NCI-H146 treated with DMSO at 0.1 percent for 48 hours (cell line): ENCODE measurements at regions not wholly inside any gene's neighbourhood (a gene's known extent, or its start where the extent isn't known, plus 50 kb on each side); places are given as distances from the start of the nearest gene placed in this dataset.

Source experiments
- DNase-seq: peaks from one replicate; lab custom pipeline; 2025; ENCODE audit not compliant: unreplicated experiment; lab: John Stamatoyannopoulos, UW

GRCh38 chr2:7574385-7574784 lies 657.2 kb downstream of the RNF144A start:
- DNase-seq: no peak

- DNase-seq: no peak
Observed at GRCh38 chr2:7577769-7578168, 660.6 kb downstream of the RNF144A start.

DNA sequence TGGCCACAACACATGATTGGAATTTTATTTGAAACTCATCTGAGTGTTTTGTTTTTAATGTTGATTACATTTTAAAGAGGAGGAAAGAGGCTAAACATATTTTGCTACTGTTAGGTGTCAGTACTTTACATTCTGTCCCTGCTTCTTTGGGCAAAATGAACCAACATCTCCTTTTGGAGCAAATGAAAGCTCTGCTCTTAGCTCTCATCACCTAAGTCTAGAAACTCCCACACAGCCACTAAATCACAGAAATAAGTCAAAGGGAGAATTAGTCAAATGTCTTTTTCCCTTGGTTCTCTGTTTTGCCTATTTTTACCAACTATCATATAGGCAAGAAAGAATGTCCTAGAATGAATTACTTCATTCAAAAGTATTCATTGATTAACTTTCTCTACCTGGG lies 666.8 kb downstream of the RNF144A start:
- DNase-seq: no peak

GRCh38 chr2:7586898-7587297 lies 669.7 kb downstream of the RNF144A start:
- no peak for DNase-seq

GRCh38 chr2:7588295-7588694 lies 671.1 kb downstream of the RNF144A start:
- no peak for DNase-seq

DNA sequence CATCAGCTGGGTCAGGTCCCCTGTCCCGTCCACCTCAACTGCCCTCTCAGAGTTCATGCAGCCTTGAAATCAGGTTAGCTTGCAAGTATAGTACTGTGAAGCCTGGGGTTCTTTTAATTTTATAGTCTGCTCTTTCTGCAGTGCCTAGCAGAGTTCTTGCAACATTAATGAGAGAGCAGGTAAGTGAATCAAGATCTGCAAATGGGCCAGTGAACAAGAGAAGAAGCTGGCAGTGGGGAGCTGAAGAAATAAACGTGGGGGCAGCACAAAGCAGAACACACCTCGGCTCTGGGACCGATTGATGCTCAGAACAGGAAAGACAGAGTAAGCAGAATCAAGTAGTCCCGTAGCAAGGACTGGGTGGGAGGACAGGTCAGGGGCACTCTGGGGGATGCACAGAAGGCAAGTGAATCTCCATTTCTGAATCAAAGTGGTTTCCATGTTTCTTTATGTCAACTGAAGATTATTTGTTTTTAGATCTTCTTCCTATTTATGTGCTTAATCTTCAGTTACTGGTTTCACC lies 675.5 kb downstream of the RNF144A start:
- no peak for DNase-seq

DNA sequence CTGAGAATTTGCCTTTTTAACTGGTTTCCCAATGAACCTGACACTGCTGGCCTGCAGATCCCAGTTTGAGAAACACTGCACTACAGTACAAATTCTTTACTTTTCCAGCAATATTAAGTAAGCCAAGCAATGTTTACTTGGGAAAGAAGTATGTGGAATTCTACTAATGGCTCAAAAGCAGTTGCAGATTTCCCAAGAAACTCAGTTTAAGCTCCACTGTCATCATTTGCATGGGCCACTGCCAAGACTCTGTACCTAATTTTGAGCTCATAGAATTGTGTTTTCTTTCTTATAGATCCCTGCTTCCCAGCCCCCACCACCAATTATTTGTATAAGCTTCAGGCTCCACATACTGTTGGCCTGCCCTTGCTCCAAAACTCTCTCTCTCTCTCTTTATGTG lies 676.1 kb downstream of the RNF144A start:
- no peak for DNase-seq

DNA sequence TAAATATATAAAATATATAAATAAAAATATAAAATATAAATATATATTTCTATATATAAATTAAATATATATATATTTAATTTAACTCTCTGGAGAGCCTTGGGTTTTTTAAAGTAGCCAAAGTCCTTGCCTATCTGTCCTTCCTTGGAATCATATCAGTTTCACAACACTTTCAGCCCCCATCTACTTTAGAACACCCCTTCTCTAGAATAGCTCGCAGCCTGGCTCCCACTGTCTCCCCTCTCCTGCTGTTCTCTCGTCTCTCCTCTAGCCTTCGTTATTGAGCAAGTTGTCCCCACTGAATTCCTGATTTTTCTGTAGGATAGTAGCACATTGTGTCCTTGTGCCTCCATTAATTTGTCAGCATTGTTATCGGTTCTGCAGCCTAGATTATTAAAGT lies 677.0 kb downstream of the RNF144A start:
- DNase-seq: no peak

DNA sequence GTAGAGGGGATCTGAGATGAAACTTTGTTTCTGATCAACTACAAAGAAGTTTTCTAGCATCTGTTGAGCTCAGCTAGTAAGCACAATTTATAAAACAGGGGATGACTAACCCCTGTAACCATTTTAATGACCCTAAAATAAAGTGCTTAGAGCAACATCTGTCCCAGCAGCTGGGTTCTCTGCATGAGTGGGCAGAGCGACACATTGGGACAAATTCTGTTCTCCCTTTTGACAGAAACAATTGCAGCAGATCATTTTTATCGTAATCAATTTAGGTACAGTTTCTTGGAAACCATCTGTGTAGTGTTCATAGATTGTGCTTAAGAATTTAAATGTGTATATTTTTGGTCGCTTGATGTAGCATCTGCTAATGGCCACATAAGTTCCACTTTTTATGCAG lies 678.0 kb downstream of the RNF144A start:
- DNase-seq: no peak

DNA sequence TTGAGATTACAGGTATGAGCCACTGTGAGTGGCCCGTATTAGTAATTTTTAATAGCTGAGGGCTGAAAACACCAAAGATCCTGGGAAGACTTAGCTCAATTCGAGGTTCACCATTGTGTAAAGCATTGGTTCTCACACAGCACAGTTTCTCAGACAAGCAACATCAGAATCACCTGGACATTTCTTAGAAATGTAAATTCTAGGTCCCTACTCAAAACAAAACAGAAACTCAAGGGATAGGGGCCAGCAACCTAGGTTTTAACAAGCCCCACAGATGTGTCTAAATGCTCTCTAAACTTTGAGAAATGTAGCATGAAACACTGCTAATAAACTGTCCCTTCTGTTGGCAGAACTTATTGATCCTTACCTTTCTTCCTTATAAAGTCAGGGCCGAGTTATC lies 681.2 kb downstream of the RNF144A start:
- no peak for DNase-seq

DNA sequence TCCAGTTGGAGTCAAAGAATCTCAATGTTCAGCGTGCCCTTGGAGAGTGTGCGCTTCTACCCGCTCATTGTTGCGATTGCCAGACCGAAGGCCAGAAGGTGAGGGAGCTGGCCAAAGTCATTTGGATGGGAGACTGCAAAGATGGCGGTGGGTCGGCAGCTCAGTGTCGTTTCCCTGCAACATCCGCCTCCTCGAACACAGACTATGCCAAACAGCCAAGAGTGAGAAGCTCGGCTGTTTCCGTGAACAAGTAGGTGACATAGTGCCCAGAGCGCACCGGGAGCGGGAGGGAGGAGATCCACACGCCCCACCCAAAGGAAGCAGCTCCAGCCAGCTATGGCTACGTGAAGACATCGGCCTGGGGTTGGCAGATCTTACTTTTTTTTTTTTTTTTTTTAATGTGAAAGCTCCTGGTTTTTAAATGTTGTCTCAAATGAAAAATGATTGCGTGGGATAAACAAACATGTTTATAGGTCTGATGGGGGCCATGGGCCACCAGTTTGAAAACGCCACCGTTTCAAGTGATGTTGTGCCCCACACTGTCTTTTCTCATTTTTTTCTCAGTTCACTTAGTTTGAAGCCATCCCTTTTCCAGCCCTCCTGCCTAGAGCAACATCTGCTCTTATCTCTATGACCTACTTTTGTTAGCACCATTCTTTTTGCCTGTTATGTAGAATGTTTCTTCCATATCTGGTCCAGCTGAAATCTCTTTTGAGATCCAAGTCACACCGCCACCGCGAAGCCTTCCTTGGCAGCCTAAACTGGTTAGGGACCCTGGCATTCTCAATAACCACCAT lies 682.4 kb downstream of the RNF144A start:
- no peak for DNase-seq

- DNase-seq: no peak
Observed at GRCh38 chr2:7601990-7602389, 684.8 kb downstream of the RNF144A start.

GRCh38 chr2:7604456-7604855 lies 687.2 kb downstream of the RNF144A start:
- no peak for DNase-seq

DNA sequence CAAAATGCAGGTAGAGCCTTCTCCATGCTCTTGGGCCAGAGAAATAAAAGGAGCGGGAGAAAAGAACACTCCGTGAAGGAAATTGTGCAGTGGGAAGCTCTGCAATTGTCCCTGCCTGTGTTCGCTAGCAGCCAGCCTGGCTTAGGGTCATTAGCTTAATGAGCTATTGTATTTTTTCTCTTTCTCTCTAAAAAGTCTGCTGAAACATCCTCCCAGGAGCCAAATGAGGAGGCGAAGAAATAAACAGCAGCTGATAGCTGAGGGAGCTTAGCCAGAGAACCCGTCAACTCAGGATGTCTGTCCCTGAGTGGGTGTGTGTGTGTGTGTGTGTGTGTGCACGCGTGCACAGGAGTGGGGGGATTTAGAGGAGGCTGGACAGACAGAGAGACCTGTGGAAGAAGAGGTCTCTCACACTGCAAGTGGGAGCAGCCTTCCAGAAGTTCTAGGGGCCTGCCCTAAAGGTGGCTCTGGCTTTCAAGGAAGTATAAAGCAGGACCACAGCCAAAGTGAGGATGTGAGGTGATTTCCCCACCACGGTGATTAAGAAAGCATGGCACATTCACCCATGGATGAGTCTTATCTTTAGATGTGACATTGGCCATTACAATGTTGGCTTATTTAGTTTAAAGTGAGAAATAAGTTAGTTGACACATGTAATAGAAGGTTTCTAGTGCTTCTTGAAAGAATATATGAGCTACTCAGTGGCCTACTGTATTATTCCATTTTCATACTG lies 690.4 kb downstream of the RNF144A start:
- no peak for DNase-seq

DNA sequence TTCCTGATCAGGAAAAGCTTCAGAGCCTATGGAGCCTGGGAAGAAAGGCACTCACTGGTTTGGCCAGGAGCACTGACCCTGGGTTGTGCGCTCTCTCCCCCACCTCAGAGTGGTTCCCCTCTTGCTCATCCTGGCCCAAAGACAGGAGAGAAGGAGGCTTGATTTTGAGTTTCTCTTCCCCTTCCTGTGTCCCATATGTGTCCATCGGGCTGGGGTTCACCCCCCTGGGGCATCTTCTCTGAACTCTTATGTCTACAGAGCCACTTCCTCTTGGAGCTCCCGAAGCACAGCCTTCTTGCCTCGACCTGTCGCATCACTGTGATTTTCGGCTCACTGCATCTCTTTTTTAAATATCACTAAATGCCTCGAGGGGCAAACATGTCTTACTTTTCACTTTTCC lies 692.3 kb downstream of the RNF144A start:
- no peak for DNase-seq

- no peak for DNase-seq
Observed at GRCh38 chr2:7609974-7610373, 692.8 kb downstream of the RNF144A start.

- no peak for DNase-seq
Observed at GRCh38 chr2:7611750-7612149, 694.5 kb downstream of the RNF144A start.

GRCh38 chr2:7612969-7613368 lies 695.8 kb downstream of the RNF144A start:
- DNase-seq: no peak

GRCh38 chr2:7613831-7614230 lies 696.6 kb downstream of the RNF144A start:
- no peak for DNase-seq

GRCh38 chr2:7618031-7618430 lies 700.8 kb downstream of the RNF144A start:
- DNase-seq: no peak

- DNase-seq: no peak
Observed at GRCh38 chr2:7619203-7619970, 702.2 kb downstream of the RNF144A start.

DNA sequence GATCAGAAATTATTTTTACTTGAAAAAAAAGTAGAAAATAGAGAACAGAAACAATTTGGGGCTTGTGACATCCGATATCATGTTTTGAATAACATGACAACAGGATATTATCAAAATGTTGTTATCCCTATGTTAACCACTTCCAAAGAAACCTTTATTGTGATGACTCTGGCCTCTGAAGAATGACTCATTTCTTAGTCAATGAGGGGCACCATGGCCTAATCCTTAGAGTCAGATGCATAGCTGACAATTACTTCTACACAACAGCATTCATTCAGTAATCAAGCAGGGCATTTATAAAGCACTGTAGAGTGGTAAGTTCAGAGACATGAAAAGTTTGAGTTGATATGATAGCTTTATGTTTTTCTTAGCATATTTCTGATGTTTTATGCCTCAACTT lies 703.0 kb downstream of the RNF144A start:
- no peak for DNase-seq
